ENCODE measurements at regions not wholly inside any gene's neighbourhood (a gene's known extent, or its start where the extent isn't known, plus 50 kb on each side); places are given as distances from the start of the nearest gene placed in this dataset.

GRCh38 chr2:64887565-64887964 is 101.6 kb upstream of the SLC1A4 start:
- Histone ChIP-seq H2BK15ac (ENCODE audit: low read depth, low read length) (no peak overlapping the region), H3K9ac (ENCODE audit: low read depth, low read length) (no peak overlapping the region), H2BK20ac (ENCODE audit: low read depth, low read length) (no peak overlapping the region), H2BK120ac (ENCODE audit: low read depth, low read length) (no peak overlapping the region), H4K8ac (ENCODE audit: low read depth in 2 of 2, low read length in 2 of 2) (no peak overlapping the region), H3K23ac (ENCODE audit: low read depth, low read length) (no peak overlapping the region), H3K27ac (ENCODE audit: insufficient read depth, low read length) (no peak overlapping the region), H4K5ac (ENCODE audit: low read depth, low read length) (no peak overlapping the region), H3K9me1 (ENCODE audit: insufficient read depth, low read length) (no peaks in the 10 kb centered on the region), H3K4me1 (ENCODE audit: control insufficient read depth, insufficient read depth, low read length) (no peaks in the 10 kb centered on the region), H3K4me2 (ENCODE audit: low read depth, low read length) (no peak overlapping the region), H2AK9ac (replicated peaks; ENCODE audit: low read depth, low read length, poor library complexity) (no peak overlapping the region), H2AFZ (replicated peaks; ENCODE audit: low read length, poor library complexity) (no peak overlapping the region), H3K14ac (replicated peaks; ENCODE audit: low read depth, low read length) (no peak overlapping the region), H4K91ac (ENCODE audit: insufficient read depth, low read depth, low read length) (no peak overlapping the region), H3K18ac (ENCODE audit: low read depth, low read length) (no peak overlapping the region), H3K56ac (ENCODE audit: extremely low read depth, insufficient read depth, low read length) (no peak overlapping the region), H3K4me3 (ENCODE audit: insufficient read depth, low read depth, low read length) (no peak overlapping the region), H3K36me3 (ENCODE audit: control insufficient read depth, insufficient read depth, low read length) (no peaks in the 10 kb centered on the region), H4K20me1 (ENCODE audit: insufficient read depth, low read length) (no peaks in the 10 kb centered on the region), H3K79me1 (ENCODE audit: low read depth in 1 of 2, low read length in 2 of 2) (no peaks in the 10 kb centered on the region), H2AK5ac (ENCODE audit: low read depth, low read length) (no peak overlapping the region), H3K9me3 (ENCODE audit: control insufficient read depth, insufficient read depth, low read length) (peaks cover 12% of the 10 kb centered on the region), H3K4ac (ENCODE audit: low read depth, low read length) (no peak overlapping the region), H3K27me3 (ENCODE audit: control insufficient read depth, insufficient read depth, low read length) (peaks cover 23% of the 10 kb centered on the region), H2BK5ac (ENCODE audit: low read depth, low read length, poor library complexity, severe bottlenecking) (no peak overlapping the region)
- TF ChIP-seq NFE2L2 (IDR thresholded peaks at IDR 0.05; ENCODE audit: low read depth, low read length) (no peak), MAZ (IDR thresholded peaks at IDR 0.05; ENCODE audit: borderline replicate concordance, low read depth, low read length) (no peak), USF2 (IDR thresholded peaks at IDR 0.05; ENCODE audit: low read depth, low read length) (no peak), RFX5 (IDR thresholded peaks at IDR 0.05; ENCODE audit: low read depth, low read length) (no peak), MXI1 (IDR thresholded peaks at IDR 0.05; ENCODE audit: borderline replicate concordance, low read depth, low read length) (no peak), BHLHE40 (IDR thresholded peaks at IDR 0.05; ENCODE audit: low read depth, low read length) (no peak), RCOR1 (IDR thresholded peaks at IDR 0.05; ENCODE audit: insufficient replicate concordance, low read length) (no peak), POLR2A (IDR thresholded peaks at IDR 0.05; ENCODE audit: low read depth, low read length) (no peak), CTCF (conservative IDR thresholded peaks at IDR 0.05; ENCODE audit: low read depth, low read length) (no peak), CHD1 (IDR thresholded peaks at IDR 0.05; ENCODE audit: low read depth, low read length) (no peak), FOS (IDR thresholded peaks at IDR 0.05; ENCODE audit: low read depth, low read length) (no peak), ELK1 (IDR thresholded peaks at IDR 0.05; ENCODE audit: borderline replicate concordance, low read depth, low read length) (no peak), SMC3 (IDR thresholded peaks at IDR 0.05; ENCODE audit: low read depth, low read length) (no peak), CEBPB (IDR thresholded peaks at IDR 0.05; ENCODE audit: low read depth, low read length) (no peak), MAFK (IDR thresholded peaks at IDR 0.05; ENCODE audit: low read depth, low read length) (no peak), RAD21 (IDR thresholded peaks at IDR 0.05; ENCODE audit: low read length) (no peak)
- intact Hi-C loops (cut with micrococcal nuclease) = loop anchor here (5.0 kb wide), 2 partner anchors 555 to 1195 kb away; no protein-coding TSS in a partner anchor
- POLR2A ChIA-PET (ENCODE audit: unreplicated experiment) = no interaction called here
- in situ Hi-C loops (cut with MboI; ENCODE audit: low sequenced_read_pairs) = loop anchor here (25.0 kb wide), 1 partner anchor 850 kb away; no protein-coding TSS in a partner anchor
- no TSS peak for BruUV-seq (replicated peaks)
- ATAC-seq (ENCODE audit: low read depth) (no peak), DNase-seq (no peak)
- dilution Hi-C loops (cut with HindIII; ENCODE audit: low sequenced_read_pairs, unreplicated experiment) = no loop called here
- 83% methylated on average over 1 of the region's 5 CpGs; no CpG with 5 or more reads in 1 of the 2 experiments for WGBS, 2 experiments (ENCODE audit: extremely low coverage in 2 of 2, insufficient read length in 1 of 2)
- CTCF ChIA-PET = interaction anchor here (2.0 kb wide), 1 partner anchor 364 kb away, joined by 6 read pairs; no protein-coding TSS in a partner anchor

Data from IMR-90 (cell line).